Sigmoid colon (tissue), 4 donors: ENCODE measurements at regions not wholly inside any gene's neighbourhood (a gene's known extent, or its start where the extent isn't known, plus 50 kb on each side); places are given as distances from the start of the nearest gene placed in this dataset.

Experiments
- CTCF ChIP-seq, 4 experiments: fragments of 450-650 bp in 3 of 4; fragments of 200-600 bp in 1 of 4; IDR thresholded peaks; one replicate each; pipeline ENCODE4 v1.5.1; 2016 to 2019; ENCODE audit warnings: antibody characterized with exemption in 4 of 4, mild to moderate bottlenecking in 3 of 4, moderate library complexity in 2 of 4
- EP300 ChIP-seq, 4 donors: sonication (generic); formaldehyde crosslinking; IDR thresholded peaks; one replicate each; pipeline ENCODE4 v1.6.1; 2017; ENCODE audit warnings: antibody characterized with exemption in 4 of 4
- POLR2A ChIP-seq, 2 donors: fragments of 450-650 bp; IDR thresholded peaks; one replicate each; pipeline ENCODE4 v1.6.1; 2016; ENCODE audit warnings: antibody characterized with exemption in 2 of 2, mild to moderate bottlenecking in 2 of 2, moderate library complexity in 2 of 2
- POLR2AphosphoS5 ChIP-seq, 4 donors: sonication (generic); formaldehyde crosslinking; IDR thresholded peaks; one replicate each; pipeline ENCODE4 v1.6.1; 2017; ENCODE audit warnings: antibody characterized with exemption in 4 of 4

- TF ChIP-seq CTCF (IDR thresholded peaks at IDR 0.05) (no peak), POLR2A (IDR thresholded peaks at IDR 0.05) (no peak), EP300 (IDR thresholded peaks at IDR 0.05) (no peak), POLR2AphosphoS5 (IDR thresholded peaks at IDR 0.05) (no peak)
Measured at GRCh38 chr6:139955366-139956155, 581.1 kb upstream of the CITED2 start.
